Mesenchymal stem cell (in vitro differentiated cells and primary cell): ENCODE measurements at regions not wholly inside any gene's neighbourhood (a gene's known extent, or its start where the extent isn't known, plus 50 kb on each side); places are given as distances from the start of the nearest gene placed in this dataset.

Experiments used
- DNase-seq: peaks from one replicate; pipeline ENCODE4 v3.0.0-alpha.2; 2013
- H2AFZ ChIP-seq: one replicate; pipeline ENCODE4 v1.6.1; 2013; ENCODE audit warnings: low read depth, mild to moderate bottlenecking, control low read depth, inconsistent platforms, low read length, moderate library complexity
- H2AK5ac ChIP-seq: 2 replicates; pipeline ENCODE4 v1.6.1; 2013; ENCODE audit warnings: low read length, moderate library complexity, mild to moderate bottlenecking, inconsistent platforms; ENCODE audit not compliant: severe bottlenecking
- H2BK120ac ChIP-seq: one replicate; pipeline ENCODE4 v1.6.1; 2013; ENCODE audit warnings: low read depth, mild to moderate bottlenecking, inconsistent platforms, low read length, moderate library complexity
- H2BK12ac ChIP-seq, 2 experiments: one replicate each; pipeline ENCODE4 v1.6.1; 2013; ENCODE audit warnings: inconsistent platforms in 2 of 2, low read length in 2 of 2, mild to moderate bottlenecking in 2 of 2, moderate library complexity in 2 of 2, control low read depth in 1 of 2
- H2BK15ac ChIP-seq: one replicate; pipeline ENCODE4 v1.6.1; 2013; ENCODE audit warnings: mild to moderate bottlenecking, low read depth, inconsistent platforms; ENCODE audit not compliant: poor library complexity, severe bottlenecking
- H2BK5ac ChIP-seq: 2 replicates; pipeline ENCODE4 v1.6.1; 2013; ENCODE audit warnings: low read depth, mild to moderate bottlenecking, low read length, control low read depth, inconsistent platforms; ENCODE audit not compliant: poor library complexity, severe bottlenecking
- H3K14ac ChIP-seq, 2 experiments: one replicate each; pipeline ENCODE4 v1.6.1; 2013; ENCODE audit warnings: inconsistent platforms in 2 of 2, low read length in 2 of 2, control low read depth in 1 of 2, mild to moderate bottlenecking in 1 of 2, moderate library complexity in 1 of 2
- H3K18ac ChIP-seq, 2 experiments: one replicate each; pipeline ENCODE4 v1.6.1; 2013; ENCODE audit warnings: inconsistent platforms in 2 of 2, low read length in 2 of 2, control low read depth in 1 of 2, low read depth in 1 of 2, mild to moderate bottlenecking in 1 of 2
- H3K23ac ChIP-seq, 2 experiments: one replicate each; pipeline ENCODE4 v1.6.1; 2013; ENCODE audit warnings: inconsistent platforms in 2 of 2, low read length in 2 of 2, mild to moderate bottlenecking in 2 of 2, moderate library complexity in 2 of 2, control low read depth in 1 of 2
- H3K27ac ChIP-seq: 2 replicates; pipeline ENCODE4 v1.5.1; 2013; ENCODE audit warnings: mild to moderate bottlenecking, moderate library complexity, low read length, control low read depth, inconsistent platforms; ENCODE audit not compliant: poor library complexity, severe bottlenecking
- H3K27me3 ChIP-seq, 2 experiments: 2 replicates each; pipeline versions ENCODE4 v1.6.1 to v1.7.0; 2013; ENCODE audit warnings: low read length in 2 of 2, mild to moderate bottlenecking in 2 of 2, moderate library complexity in 2 of 2, control low read depth in 1 of 2, inconsistent platforms in 1 of 2; ENCODE audit not compliant: control insufficient read depth in 1 of 2, insufficient read depth in 1 of 2
- H3K36me3 ChIP-seq, 2 experiments: 2 replicates each; pipeline versions ENCODE4 v1.6.1 to v1.7.0; 2013; ENCODE audit warnings: low read length in 2 of 2, control low read depth in 1 of 2, inconsistent platforms in 1 of 2, low read depth in 1 of 2, mild to moderate bottlenecking in 1 of 2; ENCODE audit not compliant: insufficient read depth in 2 of 2, control insufficient read depth in 1 of 2
- H3K4ac ChIP-seq, 2 experiments: one replicate each; pipeline ENCODE4 v1.6.1; 2013; ENCODE audit warnings: inconsistent platforms in 2 of 2, low read length in 2 of 2, mild to moderate bottlenecking in 2 of 2, moderate library complexity in 2 of 2, control low read depth in 1 of 2, low read depth in 1 of 2
- H3K4me1 ChIP-seq: 2 replicates; pipeline ENCODE4 v1.6.1; 2013; ENCODE audit warnings: low read depth, low read length, control low read depth; ENCODE audit not compliant: control insufficient read depth, insufficient read depth
- H3K4me2 ChIP-seq: 2 replicates; pipeline ENCODE4 v1.6.1; 2013; ENCODE audit warnings: low read length, mild to moderate bottlenecking, inconsistent platforms; ENCODE audit not compliant: poor library complexity, severe bottlenecking
- H3K4me3 ChIP-seq, 2 experiments: 2 replicates each; pipeline versions ENCODE4 v1.5.1 to v1.7.0; 2013; ENCODE audit warnings: low read length in 2 of 2, mild to moderate bottlenecking in 2 of 2, control low read depth in 1 of 2, low read depth in 1 of 2; ENCODE audit not compliant: insufficient read depth in 1 of 2
- H3K79me1 ChIP-seq: replicated peaks from 2 replicates; pipeline ENCODE4 v1.6.1; 2013; ENCODE audit warnings: mild to moderate bottlenecking, control low read depth, low read length, inconsistent platforms; ENCODE audit not compliant: poor library complexity, severe bottlenecking
- H3K9ac ChIP-seq: 2 replicates; pipeline ENCODE4 v1.7.0; 2013; ENCODE audit warnings: mild to moderate bottlenecking, low read length, moderate library complexity
- H3K9me3 ChIP-seq: 2 replicates; pipeline ENCODE4 v1.7.0; 2013; ENCODE audit warnings: mild to moderate bottlenecking, low read length; ENCODE audit not compliant: control insufficient read depth
- H4K8ac ChIP-seq: one replicate; pipeline ENCODE4 v1.6.1; 2013; ENCODE audit warnings: inconsistent platforms, mild to moderate bottlenecking, low read length, moderate library complexity
- H4K91ac ChIP-seq: one replicate; pipeline ENCODE4 v1.6.1; 2013; ENCODE audit warnings: mild to moderate bottlenecking, low read length, inconsistent platforms
- WGBS: methylation state at CpG from one replicate; pipeline ENCODE4 v1.1.7; 2013; ENCODE audit warnings: mixed read lengths; 5-methylcytosine and 5-hydroxymethylcytosine counted together

GRCh38 chr2:210901326-210901725 is 344.9 kb downstream of the CPS1 start:
- H3K4me1 ChIP-seq, result no peaks in the 10 kb centered on the region
- H3K4me3 ChIP-seq, result no peak overlapping the region
- H3K23ac ChIP-seq, result no peak overlapping the region
- H3K18ac ChIP-seq, result no peak overlapping the region
- no CpG with 5 or more reads among the region's 4 CpGs for WGBS
- H3K4ac ChIP-seq, result no peak overlapping the region
- no peak overlapping the region for H3K14ac ChIP-seq
- no peak for DNase-seq
- H2AK5ac ChIP-seq, result no peak overlapping the region
- no peak overlapping the region for H4K8ac ChIP-seq
- no peaks in the 10 kb centered on the region for H3K9me3 ChIP-seq
- H2BK5ac ChIP-seq, result no peak overlapping the region
- no peak overlapping the region for H2BK15ac ChIP-seq
- no peak overlapping the region for H2AFZ ChIP-seq
- no peak overlapping the region for H3K4me2 ChIP-seq
- H2BK12ac ChIP-seq, result no peak overlapping the region
- H3K36me3 ChIP-seq, result no peaks in the 10 kb centered on the region
- no peak overlapping the region for H3K9ac ChIP-seq
- H2BK120ac ChIP-seq, result no peak overlapping the region
- no peak overlapping the region for H3K27ac ChIP-seq
- H4K91ac ChIP-seq, result no peak overlapping the region
- no peaks in the 10 kb centered on the region for H3K27me3 ChIP-seq
- H3K79me1 ChIP-seq, result no peaks in the 10 kb centered on the region

- no peak overlapping the region for H3K18ac ChIP-seq
- no peak overlapping the region for H3K4ac ChIP-seq
- 75% methylated on average over 4 of the region's 6 CpGs for WGBS
- no peak overlapping the region for H2AFZ ChIP-seq
- no peak overlapping the region for H3K9ac ChIP-seq
- H2BK5ac ChIP-seq, result no peak overlapping the region
- no peak overlapping the region for H4K91ac ChIP-seq
- no peak overlapping the region for H3K4me3 ChIP-seq
- no peak overlapping the region for H2BK12ac ChIP-seq
- H3K27me3 ChIP-seq, result no peaks in the 10 kb centered on the region
- no peaks in the 10 kb centered on the region for H3K36me3 ChIP-seq
- no peak overlapping the region for H3K4me2 ChIP-seq
- H3K23ac ChIP-seq, result no peak overlapping the region
- no peak overlapping the region for H2BK120ac ChIP-seq
- no peaks in the 10 kb centered on the region for H3K4me1 ChIP-seq
- H2AK5ac ChIP-seq, result no peak overlapping the region
- no peak overlapping the region for H2BK15ac ChIP-seq
- H3K14ac ChIP-seq, result no peak overlapping the region
- no peaks in the 10 kb centered on the region for H3K79me1 ChIP-seq
- H3K9me3 ChIP-seq, result no peaks in the 10 kb centered on the region
- H3K27ac ChIP-seq, result no peak overlapping the region
- DNase-seq, result no peak
- H4K8ac ChIP-seq, result no peak overlapping the region
Measured at GRCh38 chr2:210912779-210913178, 356.4 kb downstream of the CPS1 start.

- Histone ChIP-seq H3K23ac (no peak overlapping the region), H2AFZ (no peak overlapping the region), H3K79me1 (no peaks in the 10 kb centered on the region), H2AK5ac (no peak overlapping the region), H3K4ac (no peak overlapping the region), H3K9ac (no peak overlapping the region), H2BK120ac (no peak overlapping the region), H3K14ac (no peak overlapping the region), H3K27ac (no peak overlapping the region), H2BK15ac (no peak overlapping the region), H4K8ac (no peak overlapping the region), H4K91ac (no peak overlapping the region), H2BK12ac (no peak overlapping the region), H3K36me3 (no peaks in the 10 kb centered on the region), H3K18ac (no peak overlapping the region), H3K9me3 (no peaks in the 10 kb centered on the region), H3K4me1 (no peaks in the 10 kb centered on the region), H3K27me3 (no peaks in the 10 kb centered on the region), H2BK5ac (no peak overlapping the region), H3K4me3 (no peak overlapping the region), H3K4me2 (no peak overlapping the region)
- WGBS, result 83% methylated on average over 1 of the region's 2 CpGs
- no peak for DNase-seq
Measured at GRCh38 chr2:210913461-210913860, 357.1 kb downstream of the CPS1 start.

- WGBS, result no CpG with 5 or more reads among the region's 1 CpG
- no peak for DNase-seq
Measured at GRCh38 chr2:210915912-210916311, 359.5 kb downstream of the CPS1 start.

More at GRCh38 chr2:210915912-210916311, 359.5 kb downstream of the CPS1 start:
- Histone ChIP-seq H3K23ac (no peak overlapping the region), H4K8ac (no peak overlapping the region), H2BK12ac (no peak overlapping the region), H3K4me3 (no peak overlapping the region), H3K27ac (no peak overlapping the region), H3K4ac (no peak overlapping the region), H3K9me3 (no peaks in the 10 kb centered on the region), H2AK5ac (no peak overlapping the region), H2BK5ac (no peak overlapping the region), H4K91ac (no peak overlapping the region), H3K27me3 (no peaks in the 10 kb centered on the region), H3K18ac (no peak overlapping the region), H2BK120ac (no peak overlapping the region), H2AFZ (no peak overlapping the region), H3K79me1 (no peaks in the 10 kb centered on the region), H3K9ac (no peak overlapping the region), H3K14ac (no peak overlapping the region), H3K4me1 (no peaks in the 10 kb centered on the region), H2BK15ac (no peak overlapping the region), H3K36me3 (no peaks in the 10 kb centered on the region), H3K4me2 (no peak overlapping the region)
